Loucy (cell line): ENCODE measurements at regions not wholly inside any gene's neighbourhood (a gene's known extent, or its start where the extent isn't known, plus 50 kb on each side); places are given as distances from the start of the nearest gene placed in this dataset.

Experiments
- EZH2phosphoT487 ChIP-seq: fragments of 200-600 bp; IDR thresholded peaks from 2 replicates; pipeline ENCODE4 v1.6.1; 2018; ENCODE audit warnings: antibody characterized with exemption, mild to moderate bottlenecking, moderate library complexity, borderline replicate concordance
- TF ChIP-seq, protein P1 (sequence below): fragments of 200-600 bp; sonication (generic); conservative IDR thresholded peaks from 2 replicates; pipeline ENCODE4 v1.5.1; 2014; ENCODE audit warnings: mild to moderate bottlenecking, antibody characterized with exemption, low read length

DNA sequence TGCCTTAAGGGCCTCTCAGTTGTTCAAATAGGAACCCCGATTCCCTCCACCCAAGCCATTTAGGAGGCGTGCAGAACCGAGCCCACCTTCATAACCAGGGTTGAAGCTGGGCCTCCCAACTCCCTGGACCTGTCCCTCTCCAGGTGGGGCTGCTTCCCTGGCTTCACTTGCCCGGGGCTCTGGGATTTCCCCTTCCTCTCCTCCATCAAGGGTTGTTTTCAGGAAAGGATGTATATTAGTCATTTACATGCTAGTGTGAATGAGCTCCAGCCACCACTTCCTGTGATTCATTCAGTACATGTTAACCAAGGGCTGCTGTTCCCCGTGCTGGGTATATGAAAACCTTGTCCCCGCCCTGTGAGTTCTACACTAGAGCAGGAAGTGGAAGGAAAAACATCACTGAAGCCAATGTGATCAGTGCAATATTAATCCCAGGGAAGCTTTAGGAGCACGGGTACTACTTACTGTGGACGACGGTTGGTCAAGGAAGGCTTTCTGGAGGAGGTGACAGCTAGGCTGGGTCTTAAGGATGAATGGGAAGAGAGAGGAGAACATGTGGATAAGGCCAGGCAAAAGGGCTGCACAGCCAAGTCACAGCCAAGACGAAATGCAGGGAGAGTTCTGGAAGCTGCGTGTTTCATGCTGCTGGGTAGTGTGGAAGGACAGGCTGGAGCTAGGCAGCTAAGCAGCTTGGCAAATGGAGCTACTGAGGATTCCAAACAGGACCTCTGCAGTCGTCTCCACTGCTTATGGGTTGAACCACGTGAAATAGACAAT lies 150.1 kb upstream of the SHH start:
- TF ChIP-seq, protein P1, sequence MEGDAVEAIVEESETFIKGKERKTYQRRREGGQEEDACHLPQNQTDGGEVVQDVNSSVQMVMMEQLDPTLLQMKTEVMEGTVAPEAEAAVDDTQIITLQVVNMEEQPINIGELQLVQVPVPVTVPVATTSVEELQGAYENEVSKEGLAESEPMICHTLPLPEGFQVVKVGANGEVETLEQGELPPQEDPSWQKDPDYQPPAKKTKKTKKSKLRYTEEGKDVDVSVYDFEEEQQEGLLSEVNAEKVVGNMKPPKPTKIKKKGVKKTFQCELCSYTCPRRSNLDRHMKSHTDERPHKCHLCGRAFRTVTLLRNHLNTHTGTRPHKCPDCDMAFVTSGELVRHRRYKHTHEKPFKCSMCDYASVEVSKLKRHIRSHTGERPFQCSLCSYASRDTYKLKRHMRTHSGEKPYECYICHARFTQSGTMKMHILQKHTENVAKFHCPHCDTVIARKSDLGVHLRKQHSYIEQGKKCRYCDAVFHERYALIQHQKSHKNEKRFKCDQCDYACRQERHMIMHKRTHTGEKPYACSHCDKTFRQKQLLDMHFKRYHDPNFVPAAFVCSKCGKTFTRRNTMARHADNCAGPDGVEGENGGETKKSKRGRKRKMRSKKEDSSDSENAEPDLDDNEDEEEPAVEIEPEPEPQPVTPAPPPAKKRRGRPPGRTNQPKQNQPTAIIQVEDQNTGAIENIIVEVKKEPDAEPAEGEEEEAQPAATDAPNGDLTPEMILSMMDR = no peak
- no peak for TF ChIP-seq EZH2phosphoT487
